Transverse colon (tissue), 4 donors: ENCODE measurements at regions not wholly inside any gene's neighbourhood (a gene's known extent, or its start where the extent isn't known, plus 50 kb on each side); places are given as distances from the start of the nearest gene placed in this dataset.

Experiments used
- DNase-seq: peaks from one replicate; pipeline ENCODE4 v3.0.0-alpha.2; 2019
- H3K27ac ChIP-seq, 4 donors: fragments of 200-600 bp; sonication (generic); 2 replicates each; pipeline ENCODE4 v1.5.1; 2016 to 2018; ENCODE audit warnings: inconsistent platforms in 4 of 4
- H3K27me3 ChIP-seq: fragments of 200-600 bp; sonication (generic); 2 replicates; pipeline ENCODE4 v1.5.1; 2017; ENCODE audit warnings: inconsistent platforms
- H3K36me3 ChIP-seq, 4 donors: fragments of 200-600 bp; sonication (generic); 2 replicates each; pipeline ENCODE4 v1.5.1; 2017 to 2019; ENCODE audit warnings: inconsistent platforms in 4 of 4
- H3K4me1 ChIP-seq, 4 donors: fragments of 200-600 bp; sonication (generic); 2 replicates each; pipeline ENCODE4 v1.5.1; 2017 to 2020; ENCODE audit warnings: inconsistent platforms in 4 of 4
- H3K4me3 ChIP-seq, 4 donors: fragments of 200-600 bp; sonication (generic); 1 replicate in 1 of 4; 2 replicates in 3 of 4; pipeline versions ENCODE4 v1.5.1 to v1.6.1; 2017 to 2019; ENCODE audit warnings: inconsistent platforms in 4 of 4
- H3K9me3 ChIP-seq, 2 donors: fragments of 200-600 bp; sonication (generic); 2 replicates each; pipeline ENCODE4 v1.5.1; 2017 to 2019; ENCODE audit warnings: inconsistent platforms in 2 of 2
- CTCF ChIP-seq, 5 experiments: fragments of 200-600 bp in 3 of 5; fragments of 450-650 bp in 2 of 5; sonication (generic) in 3 of 5; IDR thresholded peaks; 1 replicate in 2 of 5; 2 replicates in 3 of 5; pipeline ENCODE4 v1.5.1; 2016 to 2017; ENCODE audit warnings: antibody characterized with exemption in 5 of 5, inconsistent platforms in 3 of 5, mild to moderate bottlenecking in 2 of 5, moderate library complexity in 1 of 5
- EP300 ChIP-seq: sonication (generic); formaldehyde crosslinking; IDR thresholded peaks from one replicate; pipeline ENCODE4 v1.6.1; 2017; ENCODE audit warnings: antibody characterized with exemption, low read depth
- POLR2A ChIP-seq: fragments of 450-650 bp; IDR thresholded peaks from one replicate; pipeline ENCODE4 v1.6.1; 2016; ENCODE audit warnings: antibody characterized with exemption, mild to moderate bottlenecking, moderate library complexity
- POLR2AphosphoS5 ChIP-seq, 3 donors: sonication (generic); formaldehyde crosslinking; IDR thresholded peaks; one replicate each; pipeline ENCODE4 v1.6.1; 2016; ENCODE audit warnings: antibody characterized with exemption in 3 of 3
- WGBS, 2 donors: methylation state at CpG; one replicate each; pipeline ENCODE4 v1.1.5; 2018; ENCODE audit warnings: low coverage in 1 of 2; 5-methylcytosine and 5-hydroxymethylcytosine counted together
- in situ Hi-C, 4 donors: fragments of 200-750 bp; cut with MboI; loops; one replicate each; pipeline versions ENCODE4 v1.15.0 to v1.15.1; 2017; ENCODE audit warnings: low sequenced_read_pairs in 3 of 4, low pct_ligation_motif_present in 1 of 4, low pct_unique_long_range_greater_than_20kb in 1 of 4
- intact Hi-C: fragments of 100-400 bp; cut with DNase I; formaldehyde crosslinking; loops from one replicate; pipeline ENCODE4 v1.15.1; 2023; ENCODE audit warnings: low total_unique reads

GRCh38 chr6:45830441-45831139, 185.1 kb downstream of the CLIC5 start:
- peak overlapping the region in 1 of 4 donors; percentile 41 for H3K27ac ChIP-seq
- H3K4me1 ChIP-seq = peaks cover 0 to 5% (median 0%) of the 10 kb centered on the region in 4 donors
- peak; percentile 35 for DNase-seq
- TF ChIP-seq EP300 (peak; percentile 48), POLR2AphosphoS5 (IDR thresholded peaks at IDR 0.05) (no peak)
- in situ Hi-C loops (no loop called here), intact Hi-C loops (no loop called here)
- H3K9me3 ChIP-seq = no peaks in the 10 kb centered on the region
- no peaks in the 10 kb centered on the region for H3K36me3 ChIP-seq
- H3K27me3 ChIP-seq = no peaks in the 10 kb centered on the region
- H3K4me3 ChIP-seq = no peak overlapping the region
- WGBS, 2 donors = 46 to 58% methylated on average over 7 to 9 of the region's 9 CpGs

DNA sequence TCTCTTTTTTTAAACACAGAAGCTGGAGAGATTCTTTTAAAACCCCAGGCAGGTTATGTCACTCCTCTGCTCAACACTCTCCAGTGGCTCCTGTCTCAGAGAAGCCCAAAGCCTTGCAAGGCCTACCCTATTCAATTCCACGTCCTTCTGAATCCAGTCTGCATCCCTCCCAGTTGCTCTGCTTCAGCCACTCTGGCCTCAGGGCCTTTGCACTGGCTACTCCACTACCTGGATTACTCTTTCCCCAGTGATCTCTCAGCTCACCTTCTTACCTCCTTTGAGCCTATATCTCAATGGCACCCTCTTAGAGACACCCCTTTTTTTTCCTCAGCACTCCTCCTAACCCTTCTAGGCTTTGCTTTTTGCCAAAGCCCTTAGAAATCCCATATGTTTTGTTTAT, 185.8 kb downstream of the CLIC5 start:
- no peaks in the 10 kb centered on the region for H3K9me3 ChIP-seq
- no peak overlapping the region for H3K4me3 ChIP-seq
- H3K27me3 ChIP-seq = no peaks in the 10 kb centered on the region
- WGBS, 2 donors = 92% methylated on average over 1 of the region's 1 CpG; no CpG with 5 or more reads in 1 of the 2 donors
- intact Hi-C loops = no loop called here
- no peaks in the 10 kb centered on the region for H3K36me3 ChIP-seq
- peak overlapping the region in 1 of 4 donors; percentile 41 for H3K27ac ChIP-seq
- in situ Hi-C loops = no loop called here
- H3K4me1 ChIP-seq = peaks cover 0 to 5% (median 0%) of the 10 kb centered on the region in 4 donors
- no peak for DNase-seq
- TF ChIP-seq POLR2AphosphoS5 (IDR thresholded peaks at IDR 0.05) = no peak
- no peak for TF ChIP-seq EP300
- no peak for TF ChIP-seq POLR2A
- TF ChIP-seq CTCF (IDR thresholded peaks at IDR 0.05) = no peak

GRCh38 chr6:45827952-45828530, 187.6 kb downstream of the CLIC5 start:
- H3K27ac ChIP-seq = peak overlapping the region; percentile 25 to 75 (median 61)
- intact Hi-C loops = no loop called here
- no peaks in the 10 kb centered on the region for H3K36me3 ChIP-seq
- H3K4me1 ChIP-seq = peaks cover 0 to 5% (median 0%) of the 10 kb centered on the region in 4 donors
- H3K4me3 ChIP-seq = no peak overlapping the region
- 53 to 73% methylated on average over 3 to 7 of the region's 7 CpGs for WGBS, 2 donors
- in situ Hi-C loops = no loop called here
- H3K27me3 ChIP-seq = no peaks in the 10 kb centered on the region
- peak; percentile 43 for DNase-seq
- no peaks in the 10 kb centered on the region for H3K9me3 ChIP-seq
- TF ChIP-seq POLR2A (no peak), POLR2AphosphoS5 (IDR thresholded peaks at IDR 0.05) (peak; percentile 22 to 37 (median 24)), EP300 (peak; percentile 88)

DNA sequence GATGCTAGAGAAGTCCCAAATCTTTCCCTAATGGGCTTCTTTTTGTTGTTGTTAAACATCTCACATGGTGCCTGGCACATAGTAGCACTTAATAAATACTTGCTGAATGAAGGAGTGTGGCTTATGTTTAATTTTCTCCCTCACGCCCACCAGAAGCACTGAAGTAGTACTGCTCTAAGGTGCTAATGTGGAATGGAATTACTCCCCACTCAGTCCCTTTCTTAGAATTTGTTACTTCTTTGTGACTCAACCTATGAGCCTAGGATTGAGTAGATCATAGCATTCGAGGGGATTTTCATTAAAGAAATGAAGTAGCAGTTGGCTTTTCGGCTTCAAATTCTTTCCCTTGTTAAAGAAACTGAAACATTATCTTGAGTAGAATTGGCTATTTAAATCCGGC, 192.8 kb downstream of the CLIC5 start:
- Histone ChIP-seq H3K4me3 (no peak overlapping the region), H3K27me3 (no peaks in the 10 kb centered on the region), H3K27ac (no peak overlapping the region), H3K9me3 (no peaks in the 10 kb centered on the region), H3K4me1 (no peaks in the 10 kb centered on the region), H3K36me3 (no peaks in the 10 kb centered on the region)
- TF ChIP-seq EP300 = no peak
- no peak for TF ChIP-seq POLR2A
- TF ChIP-seq CTCF (IDR thresholded peaks at IDR 0.05) = no peak
- TF ChIP-seq POLR2AphosphoS5 (IDR thresholded peaks at IDR 0.05) = no peak
- intact Hi-C loops = no loop called here
- WGBS, 2 donors = 85 to 89% methylated on average over 3 to 4 of the region's 4 CpGs
- no peak for DNase-seq
- in situ Hi-C loops = no loop called here

DNA sequence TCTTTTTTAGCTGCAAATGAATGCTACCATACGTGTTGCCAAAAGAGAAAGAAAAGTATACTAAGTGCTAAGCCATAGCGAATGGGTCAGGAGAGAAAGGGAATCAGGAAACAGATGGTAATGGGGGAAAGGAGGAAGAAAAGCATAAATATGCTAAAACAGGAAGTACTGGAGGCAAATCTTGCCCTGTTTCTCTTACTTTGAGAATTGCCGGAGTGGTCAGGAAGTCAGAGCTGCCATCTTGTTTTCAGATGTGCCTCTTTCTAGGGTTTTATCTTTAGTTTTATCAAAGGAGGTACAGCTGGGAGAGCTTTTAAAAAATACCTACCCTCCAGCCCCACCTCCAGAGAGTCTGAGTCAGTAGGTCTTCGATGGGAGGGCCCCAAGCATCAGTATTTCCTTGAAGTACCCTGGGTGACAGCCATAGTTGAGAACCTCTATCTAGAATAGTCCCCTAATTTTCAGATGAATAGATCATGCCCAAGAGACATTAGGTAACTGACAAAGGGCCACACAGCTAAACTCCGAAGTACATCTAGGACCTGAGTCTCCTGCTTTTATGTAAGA, 193.3 kb downstream of the CLIC5 start:
- 66 to 67% methylated on average over 4 to 5 of the region's 5 CpGs for WGBS, 2 donors

More for the DNA sequence above, 193.3 kb downstream of the CLIC5 start:
- H3K9me3 ChIP-seq = no peaks in the 10 kb centered on the region
- intact Hi-C loops = no loop called here
- H3K27me3 ChIP-seq = no peaks in the 10 kb centered on the region
- no peak overlapping the region for H3K4me3 ChIP-seq
- no peaks in the 10 kb centered on the region for H3K4me1 ChIP-seq
- TF ChIP-seq CTCF (IDR thresholded peaks at IDR 0.05) (no peak), POLR2A (no peak)
- no peak overlapping the region for H3K27ac ChIP-seq
- in situ Hi-C loops = no loop called here
- H3K36me3 ChIP-seq = no peaks in the 10 kb centered on the region
- no peak for DNase-seq
